NCI-H187 (cell line): ENCODE measurements at regions not wholly inside any gene's neighbourhood (a gene's known extent, or its start where the extent isn't known, plus 50 kb on each side); places are given as distances from the start of the nearest gene placed in this dataset.
A peak's percentile ranks its signal among the peaks of the same experiment; 100 is the strongest.
"Not testable (repeated sequence)": the region's sequence is repeated elsewhere in the genome, so short reads cannot be mapped to it uniquely, and the experiment has no call there.

Experiments
- DNase-seq, 2 experiments: peaks; one replicate each; lab custom pipeline; 2025; lab: John Stamatoyannopoulos, UW

DNA sequence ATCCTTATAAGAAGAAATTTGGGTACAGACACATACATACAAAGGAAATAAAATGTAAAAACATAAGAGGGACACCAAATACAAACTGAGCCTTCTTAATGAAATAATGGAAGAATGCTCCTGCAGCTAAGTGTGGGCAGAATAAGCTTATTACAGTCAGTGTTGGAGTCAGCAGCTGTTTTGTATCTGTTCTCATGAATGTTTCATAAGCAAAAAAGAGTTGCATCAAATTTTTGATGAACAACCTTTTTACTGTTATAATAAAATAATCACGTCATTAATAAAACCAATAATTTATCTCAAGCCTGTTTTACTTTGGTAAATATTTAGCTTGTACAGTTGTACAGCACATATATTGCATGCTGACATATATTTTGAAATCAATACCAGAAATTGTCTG, 545.6 kb downstream of the LRRC70 start:
- no peak for DNase-seq

GRCh38 chr5:63121471-63121870, 542.9 kb downstream of the LRRC70 start:
- no peak for DNase-seq

DNA sequence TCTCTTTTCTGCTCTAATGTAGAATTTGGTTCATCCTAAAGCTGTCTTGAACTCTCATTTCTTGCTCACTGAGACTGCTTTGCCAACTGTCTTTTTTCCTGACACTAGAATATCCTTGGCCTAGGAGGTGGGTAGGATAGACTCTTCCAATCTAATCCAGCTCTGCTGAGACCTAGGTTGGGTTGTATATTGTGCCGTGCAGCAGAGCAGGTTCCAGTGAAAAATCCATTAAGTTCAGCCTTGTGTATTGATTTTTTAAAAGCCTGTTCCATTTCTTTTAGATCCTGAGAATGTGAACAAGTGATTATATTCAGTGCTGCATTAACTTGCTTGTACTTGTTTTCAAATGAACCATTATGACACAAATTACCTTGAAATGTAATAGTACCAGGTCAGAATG, 539.6 kb downstream of the LRRC70 start:
- no peak for DNase-seq

- no peak for DNase-seq
Measured at GRCh38 chr5:63111891-63112290, 533.3 kb downstream of the LRRC70 start.

DNA sequence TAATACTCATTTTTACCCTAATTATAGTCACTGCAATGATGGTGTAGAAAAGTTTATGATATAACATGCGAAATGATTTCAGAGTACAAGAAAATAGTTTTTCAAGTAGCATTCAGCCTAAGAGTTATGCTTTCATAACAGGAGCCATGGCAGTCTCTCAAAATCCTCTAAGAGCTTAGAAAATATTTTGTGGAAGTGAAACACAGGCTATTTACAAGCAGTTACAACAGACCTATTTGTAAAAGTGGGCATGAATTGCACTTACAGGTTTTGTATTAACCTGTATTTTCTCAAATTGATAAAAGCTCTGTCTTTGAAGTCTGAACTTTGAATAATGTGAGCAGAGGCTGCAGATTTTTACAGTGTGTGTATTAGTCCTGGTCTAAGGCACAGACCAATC, 523.3 kb downstream of the LRRC70 start:
- DNase-seq = no peak

- no peak for DNase-seq
Measured at GRCh38 chr5:63097286-63097685, 518.7 kb downstream of the LRRC70 start.

DNA sequence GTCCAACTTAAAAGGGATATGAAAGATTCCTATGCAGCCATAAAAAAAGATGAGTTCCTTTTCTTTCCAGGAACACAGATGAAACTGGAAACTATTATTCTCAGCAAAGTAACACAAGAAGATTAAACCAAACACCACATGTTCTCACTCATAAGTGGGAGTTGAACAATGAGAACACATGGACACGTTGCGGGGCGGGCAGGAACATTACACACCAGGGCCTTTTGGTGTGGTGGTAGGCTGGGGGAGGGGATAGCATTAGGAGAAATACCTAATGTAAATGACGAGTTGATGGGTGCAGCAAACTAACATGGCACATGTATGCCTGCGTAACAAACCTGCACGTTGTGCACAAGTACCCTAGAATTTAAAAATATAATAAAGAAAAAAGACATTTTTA, 516.1 kb downstream of the LRRC70 start:
- DNase-seq = no peak

DNA sequence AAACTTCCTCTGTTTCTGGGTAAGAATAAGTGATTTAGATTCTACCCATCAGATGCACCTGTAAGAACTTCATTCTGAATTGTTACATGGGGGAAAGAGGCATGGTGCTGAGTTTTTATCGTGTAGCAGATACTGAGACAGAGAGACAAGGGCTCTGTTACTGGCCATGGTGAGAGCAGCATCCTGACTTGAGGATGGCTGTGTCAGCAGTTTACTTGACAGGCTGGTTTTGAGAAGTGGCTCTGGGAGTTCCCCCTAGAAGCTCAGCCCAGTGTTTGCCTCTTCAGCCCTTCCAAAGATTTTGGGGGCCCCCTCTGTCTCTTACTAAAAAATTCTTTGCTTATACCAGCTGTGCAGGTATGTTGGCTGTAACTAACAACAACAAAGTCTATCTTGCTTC, 510.5 kb downstream of the LRRC70 start:
- DNase-seq = no peak

DNA sequence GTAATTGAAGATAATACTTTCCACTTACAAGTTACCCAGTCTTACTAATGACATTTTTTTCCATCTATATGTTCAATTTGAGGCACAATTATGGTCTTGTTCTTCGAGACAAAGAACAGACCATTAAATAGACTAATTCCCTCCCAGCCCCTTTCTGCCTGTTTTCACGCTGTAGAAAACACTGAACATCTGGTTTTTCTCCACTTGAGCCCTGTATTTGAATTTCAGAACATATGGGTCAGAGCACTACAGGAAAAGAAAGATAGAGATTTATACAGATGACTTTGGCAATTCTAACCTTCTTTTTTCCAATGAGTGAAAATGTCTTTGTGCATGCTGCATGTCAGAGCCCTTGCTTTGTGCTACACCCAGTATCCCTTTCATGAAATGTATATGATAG, 506.9 kb downstream of the LRRC70 start:
- DNase-seq = no peak

DNA sequence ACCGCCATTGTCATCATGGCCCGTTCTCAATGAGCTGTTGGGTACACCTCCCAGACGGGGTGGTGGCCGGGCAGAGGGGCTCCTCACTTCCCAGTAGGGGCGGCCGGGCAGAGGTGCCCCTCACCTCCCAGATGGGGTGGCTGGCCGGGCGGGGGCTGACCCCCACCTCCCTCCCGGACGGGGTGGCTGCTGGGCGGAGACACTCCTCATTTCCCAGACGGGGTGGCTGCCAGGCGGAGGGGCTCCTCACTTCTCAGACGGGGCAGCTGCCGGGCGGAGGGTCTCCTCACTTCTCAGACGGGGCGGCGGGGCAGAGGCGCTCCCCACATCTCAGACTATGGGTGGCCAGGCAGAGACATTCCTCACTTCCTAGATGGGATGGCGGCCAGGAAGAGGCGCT, 505.1 kb downstream of the LRRC70 start:
- not testable (repeated sequence) for DNase-seq

DNA sequence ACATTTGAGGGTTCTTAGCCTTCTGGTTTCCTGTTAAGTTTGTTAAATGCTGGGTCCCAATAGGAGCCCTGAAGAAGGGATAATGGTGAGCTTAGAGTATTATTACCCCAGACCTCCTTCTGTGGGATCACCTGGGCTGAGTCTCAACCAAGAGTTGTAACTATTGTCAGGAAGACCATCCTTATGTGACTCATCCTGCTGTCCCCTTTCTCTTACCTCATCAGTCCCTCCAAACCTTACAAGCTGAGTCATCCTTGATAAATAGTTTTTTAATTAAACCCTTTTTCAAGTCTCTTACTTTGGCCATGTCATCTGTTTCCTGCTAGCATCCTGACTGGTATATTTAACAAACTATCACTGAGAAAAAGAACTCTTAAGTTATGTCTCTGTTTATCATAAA, 502.8 kb downstream of the LRRC70 start:
- DNase-seq = no peak

DNA sequence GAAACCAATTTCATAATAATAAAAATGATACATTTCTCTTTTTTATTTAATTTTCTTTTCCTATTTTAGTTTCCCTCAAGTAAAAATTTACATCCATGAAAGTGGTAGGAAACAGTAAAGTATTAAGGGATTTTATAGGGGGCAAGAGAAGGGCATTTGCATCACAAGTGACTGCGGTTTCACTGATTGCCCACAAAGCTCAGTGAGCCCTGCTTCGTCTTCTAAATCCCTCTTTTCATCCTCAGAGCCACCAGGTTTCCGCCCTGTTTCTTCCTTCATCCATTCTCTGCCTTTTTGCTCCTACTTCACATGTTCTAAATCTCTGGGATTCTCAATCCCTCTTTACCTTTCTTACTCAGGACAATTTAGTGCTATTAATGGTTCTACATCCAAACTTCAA, 491.4 kb downstream of the LRRC70 start:
- DNase-seq = no peak

GRCh38 chr5:63055421-63055820, 476.8 kb downstream of the LRRC70 start:
- no peak for DNase-seq

- DNase-seq = no peak
Measured at GRCh38 chr5:63053019-63053638, 474.5 kb downstream of the LRRC70 start.

DNA sequence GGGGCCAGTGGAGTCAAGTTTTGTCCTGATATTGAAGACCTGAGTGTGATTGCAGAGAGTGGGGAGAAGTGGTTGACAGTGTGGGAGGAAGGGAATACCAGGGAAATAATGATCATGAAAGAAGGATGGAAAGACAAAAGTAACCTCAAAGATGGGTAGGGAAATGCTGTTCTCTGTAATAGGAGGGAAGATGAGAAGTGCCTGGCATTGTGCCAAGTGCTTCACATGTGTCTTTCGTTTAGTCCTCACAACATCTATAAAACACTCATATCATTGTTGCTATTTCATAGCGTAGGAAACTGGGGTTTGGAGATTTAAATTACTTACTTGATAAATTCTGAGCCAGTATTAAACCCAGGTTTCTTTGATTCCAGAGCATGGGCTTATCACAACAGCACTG, 472.3 kb downstream of the LRRC70 start:
- peak in 1 of 2 experiments; percentile 4 for DNase-seq

DNA sequence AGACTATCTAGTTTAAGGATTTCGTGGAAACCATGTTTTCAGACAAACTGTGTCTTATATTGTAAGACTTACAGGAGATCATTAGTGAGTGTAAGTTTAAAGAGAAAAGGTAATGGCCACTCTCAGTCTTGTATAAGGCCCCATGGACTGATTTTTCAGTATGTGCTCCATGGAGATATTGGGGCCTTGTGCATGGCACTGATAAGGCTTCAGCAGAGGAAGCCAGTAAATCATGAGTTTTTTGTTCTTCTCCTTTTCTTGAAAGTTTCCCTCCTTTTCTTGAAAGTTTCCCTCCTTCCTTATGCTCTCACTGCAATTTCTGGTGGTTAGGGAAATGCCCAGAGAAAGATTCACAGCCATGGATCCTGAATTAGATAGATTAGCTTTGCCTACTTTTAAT, 471.3 kb downstream of the LRRC70 start:
- DNase-seq = no peak

DNA sequence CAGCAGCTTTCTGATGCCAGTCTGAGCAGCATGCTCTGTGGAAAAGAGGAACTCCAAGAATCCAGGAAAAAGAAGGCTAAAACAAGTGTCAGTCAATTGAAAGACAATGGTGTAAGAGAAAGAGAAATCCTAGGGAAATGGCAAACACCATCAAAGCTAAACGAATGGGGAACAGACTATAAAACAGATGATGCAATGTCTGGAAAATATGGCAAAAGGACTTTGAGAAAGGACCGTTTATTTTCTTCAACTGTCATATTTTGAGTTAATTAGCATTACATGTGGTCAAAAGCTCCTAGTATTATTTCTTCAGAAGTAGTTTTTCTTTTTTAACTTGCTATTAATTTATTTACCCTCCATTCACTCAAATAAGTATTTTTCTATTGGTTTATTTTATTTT, 465.2 kb downstream of the LRRC70 start:
- DNase-seq = no peak

DNA sequence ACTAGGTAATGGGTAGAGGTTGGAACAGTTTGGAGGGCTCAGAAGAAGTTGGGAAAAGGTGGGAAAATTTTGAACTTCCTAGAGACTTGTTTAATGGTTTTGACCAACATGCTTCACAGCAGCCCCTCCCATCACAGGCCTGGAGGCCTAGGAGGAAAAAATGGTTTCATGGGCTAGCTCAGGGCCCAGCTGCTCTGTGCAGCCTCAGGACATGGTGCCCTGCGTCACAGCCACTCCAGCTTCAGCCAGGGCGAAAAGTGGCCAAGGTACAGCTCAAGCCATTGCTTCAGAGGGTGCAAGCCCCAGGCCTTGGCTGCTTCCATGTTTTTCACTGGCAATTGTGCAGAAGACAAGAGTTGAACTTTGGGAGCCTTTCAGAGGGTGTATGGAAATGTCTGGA, 453.7 kb downstream of the LRRC70 start:
- DNase-seq = no peak

GRCh38 chr5:63029891-63030290, 451.3 kb downstream of the LRRC70 start:
- no peak for DNase-seq

GRCh38 chr5:63025679-63026078, 447.1 kb downstream of the LRRC70 start:
- DNase-seq = no peak

DNA sequence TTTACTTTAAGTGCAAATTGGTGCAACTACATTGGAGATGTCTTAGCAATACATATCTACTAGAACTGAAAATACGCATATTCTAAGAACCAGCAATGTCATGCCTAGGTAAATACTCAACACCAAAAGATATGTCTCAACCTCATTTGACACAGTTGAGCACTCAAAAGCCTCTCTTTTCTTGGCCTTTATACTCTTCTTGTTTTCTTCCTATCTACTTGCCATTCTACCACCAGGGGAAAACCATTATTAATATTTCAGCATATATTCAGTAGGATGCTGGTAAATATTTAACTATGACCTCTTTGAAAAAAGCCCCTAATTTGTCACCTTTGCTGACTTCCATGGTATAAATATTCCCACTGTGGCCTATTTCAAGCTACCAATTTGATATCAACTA, 443.8 kb downstream of the LRRC70 start:
- no peak for DNase-seq

DNA sequence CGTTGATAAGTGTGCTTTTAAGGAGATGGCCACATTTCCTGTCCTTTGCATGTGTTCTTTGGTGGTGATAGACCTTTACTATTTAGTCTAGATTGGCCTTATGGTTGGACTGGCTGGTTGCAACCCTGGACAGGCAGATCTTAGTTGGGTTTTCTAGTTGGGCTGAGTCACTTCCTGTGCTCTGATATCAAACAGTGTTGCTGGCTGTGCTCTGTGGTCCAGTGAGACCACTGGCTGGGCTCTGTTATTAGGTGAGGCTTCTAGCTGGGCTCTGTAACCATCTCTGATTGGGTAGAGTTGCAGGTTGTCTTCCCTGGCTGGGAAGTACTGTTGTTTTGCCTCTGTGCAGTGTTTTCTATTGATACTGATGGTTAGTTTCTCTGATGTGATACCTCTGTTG, 432.5 kb downstream of the LRRC70 start:
- DNase-seq = no peak

- no peak for DNase-seq
Measured at GRCh38 chr5:63008195-63008594, 429.6 kb downstream of the LRRC70 start.

DNA sequence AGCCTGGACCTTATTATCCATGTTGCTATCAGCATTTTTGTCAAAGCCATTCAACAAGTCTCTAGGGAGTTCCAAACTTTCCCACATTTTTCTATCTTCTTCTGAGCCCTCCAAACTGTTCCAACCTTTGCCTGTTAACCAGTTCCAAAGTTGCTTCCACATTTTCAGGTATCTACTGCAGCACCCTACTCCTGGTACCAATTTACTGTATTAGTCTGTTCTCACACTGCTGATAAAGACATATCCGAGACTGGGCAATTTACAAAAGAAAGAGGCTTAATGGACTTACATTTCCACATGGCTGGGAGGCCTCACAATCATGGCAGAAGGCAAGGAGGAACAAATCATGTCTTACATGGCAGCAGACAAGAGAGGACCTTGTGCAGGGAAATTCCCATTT, 416.2 kb downstream of the LRRC70 start:
- not testable (repeated sequence) for DNase-seq

- DNase-seq = no peak
Measured at GRCh38 chr5:62985749-62986148, 407.1 kb downstream of the LRRC70 start.
